ENCODE measurements at regions not wholly inside any gene's neighbourhood (a gene's known extent, or its start where the extent isn't known, plus 50 kb on each side); places are given as distances from the start of the nearest gene placed in this dataset.

DNA sequence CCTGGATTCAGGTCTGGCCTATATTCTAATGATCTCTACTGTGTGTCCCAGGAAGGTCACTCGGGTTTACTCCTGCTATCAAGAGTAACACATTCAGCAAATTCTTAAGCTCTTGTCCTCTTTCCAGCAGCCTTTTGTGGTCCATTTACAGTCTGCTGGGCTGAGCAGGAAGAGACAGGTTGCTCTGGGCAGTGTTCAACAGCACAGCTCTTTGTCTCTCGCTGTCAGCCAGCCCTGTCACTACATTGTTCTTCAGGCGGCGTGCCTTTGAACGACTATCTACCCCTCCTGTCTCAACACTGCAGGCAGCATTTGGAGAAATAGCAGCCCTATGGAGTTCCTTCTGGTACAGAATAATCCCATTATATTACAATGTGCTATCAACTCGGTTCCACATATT is 192.2 kb upstream of the TBX20 start:
- DNase-seq (ENCODE audit: low read depth): no peak
- TF ChIP-seq, protein P1, sequence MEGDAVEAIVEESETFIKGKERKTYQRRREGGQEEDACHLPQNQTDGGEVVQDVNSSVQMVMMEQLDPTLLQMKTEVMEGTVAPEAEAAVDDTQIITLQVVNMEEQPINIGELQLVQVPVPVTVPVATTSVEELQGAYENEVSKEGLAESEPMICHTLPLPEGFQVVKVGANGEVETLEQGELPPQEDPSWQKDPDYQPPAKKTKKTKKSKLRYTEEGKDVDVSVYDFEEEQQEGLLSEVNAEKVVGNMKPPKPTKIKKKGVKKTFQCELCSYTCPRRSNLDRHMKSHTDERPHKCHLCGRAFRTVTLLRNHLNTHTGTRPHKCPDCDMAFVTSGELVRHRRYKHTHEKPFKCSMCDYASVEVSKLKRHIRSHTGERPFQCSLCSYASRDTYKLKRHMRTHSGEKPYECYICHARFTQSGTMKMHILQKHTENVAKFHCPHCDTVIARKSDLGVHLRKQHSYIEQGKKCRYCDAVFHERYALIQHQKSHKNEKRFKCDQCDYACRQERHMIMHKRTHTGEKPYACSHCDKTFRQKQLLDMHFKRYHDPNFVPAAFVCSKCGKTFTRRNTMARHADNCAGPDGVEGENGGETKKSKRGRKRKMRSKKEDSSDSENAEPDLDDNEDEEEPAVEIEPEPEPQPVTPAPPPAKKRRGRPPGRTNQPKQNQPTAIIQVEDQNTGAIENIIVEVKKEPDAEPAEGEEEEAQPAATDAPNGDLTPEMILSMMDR (IDR thresholded peaks at IDR 0.05; ENCODE audit: insufficient read depth, low read length): no peak
- H3K4me3 ChIP-seq (ENCODE audit: low read depth, low read length): no peak overlapping the region

DNA sequence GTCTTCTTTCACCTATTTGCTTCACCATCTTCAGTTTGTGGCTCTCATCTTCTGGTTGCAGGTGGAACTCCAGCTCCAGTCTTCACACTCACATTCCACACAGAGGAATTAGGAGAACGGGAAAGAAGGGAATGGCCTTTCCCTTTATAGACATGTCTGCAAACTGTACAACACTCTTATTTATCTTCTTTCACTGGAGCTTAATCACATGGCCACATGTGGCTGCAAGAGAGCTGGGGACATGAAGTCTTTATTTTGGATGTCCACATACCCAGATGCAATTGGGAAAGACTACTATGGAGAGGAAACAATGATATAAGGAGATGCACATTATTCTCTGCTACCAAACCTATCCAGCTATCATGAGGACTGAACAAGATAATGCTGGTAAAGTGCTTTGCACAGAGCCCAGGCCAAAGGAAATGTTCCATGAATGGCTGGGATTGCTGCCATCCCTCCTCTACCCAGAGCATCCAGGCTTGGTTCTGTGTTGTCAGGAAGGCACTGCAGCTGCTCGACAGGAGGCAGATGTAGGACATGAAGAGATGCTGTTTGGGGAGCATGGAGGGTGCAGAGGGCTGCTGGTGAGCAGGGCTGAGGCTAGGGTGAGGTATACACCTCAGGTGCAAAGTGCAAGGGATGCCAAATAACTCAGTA is 183.8 kb upstream of the TBX20 start:
- DNase-seq (ENCODE audit: low read depth): no peak
- TF ChIP-seq, protein P1 (IDR thresholded peaks at IDR 0.05; ENCODE audit: insufficient read depth, low read length): no peak
- H3K4me3 ChIP-seq (ENCODE audit: low read depth, low read length): no peak overlapping the region

GRCh38 chr7:35436452-35436851 is 182.6 kb upstream of the TBX20 start:
- TF ChIP-seq, protein P1 (IDR thresholded peaks at IDR 0.05; ENCODE audit: insufficient read depth, low read length): no peak
- no peak overlapping the region for H3K4me3 ChIP-seq (ENCODE audit: low read depth, low read length)
- DNase-seq (ENCODE audit: low read depth): no peak

GRCh38 chr7:35430547-35431153 is 176.8 kb upstream of the TBX20 start:
- TF ChIP-seq, protein P1 (IDR thresholded peaks at IDR 0.05; ENCODE audit: insufficient read depth, low read length): peak; percentile 24
- DNase-seq (ENCODE audit: low read depth): peak; percentile 2
- H3K4me3 ChIP-seq (ENCODE audit: low read depth, low read length): no peak overlapping the region

DNA sequence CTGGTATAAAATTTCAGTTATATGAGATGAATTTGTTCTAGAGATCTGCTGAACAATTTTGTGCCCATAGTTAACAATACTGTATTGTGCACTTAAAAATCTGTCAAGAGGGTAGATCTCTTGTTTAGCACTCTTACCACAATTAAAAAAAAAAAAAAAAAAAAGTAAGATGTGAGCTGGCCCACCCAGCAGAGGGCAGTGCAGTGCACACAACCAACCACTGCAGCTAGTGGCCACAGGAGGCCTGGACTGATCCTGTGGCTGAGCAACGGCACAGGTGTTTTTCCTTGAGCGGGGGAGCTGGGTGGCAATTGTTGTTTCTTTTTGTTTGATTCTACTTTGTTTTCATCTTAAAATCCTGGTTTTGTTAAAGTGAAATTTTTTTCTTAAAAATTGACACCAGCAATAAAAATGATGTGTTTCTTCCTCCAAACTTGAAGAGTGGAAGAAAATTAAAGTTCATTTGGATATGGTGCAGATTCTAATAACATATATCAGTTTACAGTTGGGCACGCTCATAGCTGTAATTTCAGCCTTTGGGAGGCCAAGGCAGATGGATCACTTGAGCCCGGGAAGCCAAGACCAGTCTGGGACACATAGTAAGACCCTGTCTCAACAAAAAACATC is 171.1 kb upstream of the TBX20 start:
- no peak overlapping the region for H3K4me3 ChIP-seq (ENCODE audit: low read depth, low read length)
- DNase-seq (ENCODE audit: low read depth): peak; percentile 61
- TF ChIP-seq, protein P1 (IDR thresholded peaks at IDR 0.05; ENCODE audit: insufficient read depth, low read length): peak; percentile 92

- TF ChIP-seq, protein P1 (IDR thresholded peaks at IDR 0.05; ENCODE audit: insufficient read depth, low read length): no peak
- H3K4me3 ChIP-seq (ENCODE audit: low read depth, low read length): no peak overlapping the region
- no peak for DNase-seq (ENCODE audit: low read depth)
These were observed 170.5 kb upstream of the TBX20 start for GRCh38 chr7:35424440-35424839.
